Mesenchymal stem cell (in vitro differentiated cells and primary cell): ENCODE measurements at regions not wholly inside any gene's neighbourhood (a gene's known extent, or its start where the extent isn't known, plus 50 kb on each side); places are given as distances from the start of the nearest gene placed in this dataset.
"Not testable (repeated sequence)": the region's sequence is repeated elsewhere in the genome, so short reads cannot be mapped to it uniquely, and the experiment has no call there.

Experiments
- DNase-seq: peaks from one replicate; pipeline ENCODE4 v3.0.0-alpha.2; 2013
- H2AFZ ChIP-seq: one replicate; pipeline ENCODE4 v1.6.1; 2013; ENCODE audit warnings: low read depth, mild to moderate bottlenecking, control low read depth, inconsistent platforms, low read length, moderate library complexity
- H2AK5ac ChIP-seq: 2 replicates; pipeline ENCODE4 v1.6.1; 2013; ENCODE audit warnings: low read length, moderate library complexity, mild to moderate bottlenecking, inconsistent platforms; ENCODE audit not compliant: severe bottlenecking
- H2BK120ac ChIP-seq: one replicate; pipeline ENCODE4 v1.6.1; 2013; ENCODE audit warnings: low read depth, mild to moderate bottlenecking, inconsistent platforms, low read length, moderate library complexity
- H2BK12ac ChIP-seq, 2 experiments: one replicate each; pipeline ENCODE4 v1.6.1; 2013; ENCODE audit warnings: inconsistent platforms in 2 of 2, low read length in 2 of 2, mild to moderate bottlenecking in 2 of 2, moderate library complexity in 2 of 2, control low read depth in 1 of 2
- H2BK15ac ChIP-seq: one replicate; pipeline ENCODE4 v1.6.1; 2013; ENCODE audit warnings: mild to moderate bottlenecking, low read depth, inconsistent platforms; ENCODE audit not compliant: poor library complexity, severe bottlenecking
- H2BK5ac ChIP-seq: 2 replicates; pipeline ENCODE4 v1.6.1; 2013; ENCODE audit warnings: low read depth, mild to moderate bottlenecking, low read length, control low read depth, inconsistent platforms; ENCODE audit not compliant: poor library complexity, severe bottlenecking
- H3K14ac ChIP-seq, 2 experiments: one replicate each; pipeline ENCODE4 v1.6.1; 2013; ENCODE audit warnings: inconsistent platforms in 2 of 2, low read length in 2 of 2, control low read depth in 1 of 2, mild to moderate bottlenecking in 1 of 2, moderate library complexity in 1 of 2
- H3K18ac ChIP-seq, 2 experiments: one replicate each; pipeline ENCODE4 v1.6.1; 2013; ENCODE audit warnings: inconsistent platforms in 2 of 2, low read length in 2 of 2, control low read depth in 1 of 2, low read depth in 1 of 2, mild to moderate bottlenecking in 1 of 2
- H3K23ac ChIP-seq, 2 experiments: one replicate each; pipeline ENCODE4 v1.6.1; 2013; ENCODE audit warnings: inconsistent platforms in 2 of 2, low read length in 2 of 2, mild to moderate bottlenecking in 2 of 2, moderate library complexity in 2 of 2, control low read depth in 1 of 2
- H3K27ac ChIP-seq: 2 replicates; pipeline ENCODE4 v1.5.1; 2013; ENCODE audit warnings: mild to moderate bottlenecking, moderate library complexity, low read length, control low read depth, inconsistent platforms; ENCODE audit not compliant: poor library complexity, severe bottlenecking
- H3K27me3 ChIP-seq, 2 experiments: 2 replicates each; pipeline versions ENCODE4 v1.6.1 to v1.7.0; 2013; ENCODE audit warnings: low read length in 2 of 2, mild to moderate bottlenecking in 2 of 2, moderate library complexity in 2 of 2, control low read depth in 1 of 2, inconsistent platforms in 1 of 2; ENCODE audit not compliant: control insufficient read depth in 1 of 2, insufficient read depth in 1 of 2
- H3K36me3 ChIP-seq, 2 experiments: 2 replicates each; pipeline versions ENCODE4 v1.6.1 to v1.7.0; 2013; ENCODE audit warnings: low read length in 2 of 2, control low read depth in 1 of 2, inconsistent platforms in 1 of 2, low read depth in 1 of 2, mild to moderate bottlenecking in 1 of 2; ENCODE audit not compliant: insufficient read depth in 2 of 2, control insufficient read depth in 1 of 2
- H3K4ac ChIP-seq, 2 experiments: one replicate each; pipeline ENCODE4 v1.6.1; 2013; ENCODE audit warnings: inconsistent platforms in 2 of 2, low read length in 2 of 2, mild to moderate bottlenecking in 2 of 2, moderate library complexity in 2 of 2, control low read depth in 1 of 2, low read depth in 1 of 2
- H3K4me1 ChIP-seq: 2 replicates; pipeline ENCODE4 v1.6.1; 2013; ENCODE audit warnings: low read depth, low read length, control low read depth; ENCODE audit not compliant: control insufficient read depth, insufficient read depth
- H3K4me2 ChIP-seq: 2 replicates; pipeline ENCODE4 v1.6.1; 2013; ENCODE audit warnings: low read length, mild to moderate bottlenecking, inconsistent platforms; ENCODE audit not compliant: poor library complexity, severe bottlenecking
- H3K4me3 ChIP-seq, 2 experiments: 2 replicates each; pipeline versions ENCODE4 v1.5.1 to v1.7.0; 2013; ENCODE audit warnings: low read length in 2 of 2, mild to moderate bottlenecking in 2 of 2, control low read depth in 1 of 2, low read depth in 1 of 2; ENCODE audit not compliant: insufficient read depth in 1 of 2
- H3K79me1 ChIP-seq: replicated peaks from 2 replicates; pipeline ENCODE4 v1.6.1; 2013; ENCODE audit warnings: mild to moderate bottlenecking, control low read depth, low read length, inconsistent platforms; ENCODE audit not compliant: poor library complexity, severe bottlenecking
- H3K9ac ChIP-seq: 2 replicates; pipeline ENCODE4 v1.7.0; 2013; ENCODE audit warnings: mild to moderate bottlenecking, low read length, moderate library complexity
- H3K9me3 ChIP-seq: 2 replicates; pipeline ENCODE4 v1.7.0; 2013; ENCODE audit warnings: mild to moderate bottlenecking, low read length; ENCODE audit not compliant: control insufficient read depth
- H4K8ac ChIP-seq: one replicate; pipeline ENCODE4 v1.6.1; 2013; ENCODE audit warnings: inconsistent platforms, mild to moderate bottlenecking, low read length, moderate library complexity
- H4K91ac ChIP-seq: one replicate; pipeline ENCODE4 v1.6.1; 2013; ENCODE audit warnings: mild to moderate bottlenecking, low read length, inconsistent platforms
- WGBS: methylation state at CpG from one replicate; pipeline ENCODE4 v1.1.7; 2013; ENCODE audit warnings: mixed read lengths; 5-methylcytosine and 5-hydroxymethylcytosine counted together

DNA sequence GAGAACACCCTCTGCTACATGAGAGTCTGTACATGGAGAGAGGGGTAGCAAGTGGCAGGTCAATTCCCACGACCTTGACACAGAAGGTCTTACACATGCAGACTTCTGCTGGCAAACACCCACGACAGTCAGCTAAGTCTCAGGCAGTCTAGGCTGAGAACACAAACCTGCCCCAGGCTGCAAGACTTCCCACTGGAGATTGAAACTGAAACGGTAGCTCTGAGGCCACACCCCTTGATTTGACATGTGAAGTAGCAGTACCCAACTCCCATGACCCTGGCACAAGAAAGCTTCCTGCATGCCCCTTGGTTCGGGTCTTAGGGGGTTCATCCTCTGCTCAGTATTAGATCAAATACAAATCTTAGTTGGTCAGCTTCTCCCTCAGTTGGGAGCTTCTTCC is 420.8 kb upstream of the NDN start:
- 37% methylated on average over 3 of the region's 4 CpGs for WGBS
- H3K4me1 ChIP-seq = not testable (repeated sequence)

GRCh38 chr15:24108349-24108748 is 421.2 kb upstream of the NDN start:
- not testable (repeated sequence) for H2BK12ac ChIP-seq, H3K18ac ChIP-seq, H2BK120ac ChIP-seq, H3K9me3 ChIP-seq, H2BK5ac ChIP-seq, H4K91ac ChIP-seq, H2BK15ac ChIP-seq, H2AFZ ChIP-seq, H3K4me2 ChIP-seq, H3K9ac ChIP-seq, H3K14ac ChIP-seq, H3K36me3 ChIP-seq, H3K27ac ChIP-seq, H3K4ac ChIP-seq, H3K23ac ChIP-seq, H3K4me3 ChIP-seq, H3K27me3 ChIP-seq, H3K4me1 ChIP-seq, H4K8ac ChIP-seq, H3K79me1 ChIP-seq, DNase-seq, H2AK5ac ChIP-seq
- WGBS = 57% methylated on average over 3 of the region's 3 CpGs

More for the DNA sequence above, 420.8 kb upstream of the NDN start:
- not testable (repeated sequence) for H3K23ac ChIP-seq, DNase-seq, H4K8ac ChIP-seq, H3K27ac ChIP-seq, H3K9ac ChIP-seq, H3K14ac ChIP-seq, H2AFZ ChIP-seq, H3K4me3 ChIP-seq, H3K18ac ChIP-seq, H2AK5ac ChIP-seq, H4K91ac ChIP-seq, H2BK15ac ChIP-seq, H3K36me3 ChIP-seq, H3K4me2 ChIP-seq, H3K4ac ChIP-seq, H3K9me3 ChIP-seq, H3K27me3 ChIP-seq, H3K79me1 ChIP-seq, H2BK5ac ChIP-seq, H2BK12ac ChIP-seq, H2BK120ac ChIP-seq

- not testable (repeated sequence) for DNase-seq, H3K23ac ChIP-seq, H2BK12ac ChIP-seq, H2AFZ ChIP-seq, H3K18ac ChIP-seq, H4K8ac ChIP-seq, H2BK5ac ChIP-seq, H3K9ac ChIP-seq, H3K27me3 ChIP-seq, H3K27ac ChIP-seq, H3K4me2 ChIP-seq, H2BK120ac ChIP-seq, H3K9me3 ChIP-seq, H3K4ac ChIP-seq, H4K91ac ChIP-seq, H2BK15ac ChIP-seq, H3K14ac ChIP-seq, H3K79me1 ChIP-seq, H3K36me3 ChIP-seq, H3K4me3 ChIP-seq, H3K4me1 ChIP-seq, H2AK5ac ChIP-seq
- 72% methylated on average over 7 of the region's 8 CpGs for WGBS
Observed at GRCh38 chr15:24139622-24140021, 452.5 kb upstream of the NDN start.

GRCh38 chr15:24145070-24145469 is 458.0 kb upstream of the NDN start:
- H3K27me3 ChIP-seq, H3K4me1 ChIP-seq, DNase-seq, H2BK120ac ChIP-seq, H3K27ac ChIP-seq, H3K14ac ChIP-seq, H2BK15ac ChIP-seq, H3K79me1 ChIP-seq, H3K4me2 ChIP-seq, H3K4ac ChIP-seq, H3K18ac ChIP-seq, H3K9me3 ChIP-seq, H4K8ac ChIP-seq, H3K4me3 ChIP-seq, H2AK5ac ChIP-seq, H4K91ac ChIP-seq, H2BK5ac ChIP-seq, H3K36me3 ChIP-seq, H3K9ac ChIP-seq, H2BK12ac ChIP-seq, H3K23ac ChIP-seq, H2AFZ ChIP-seq: not testable (repeated sequence)
- WGBS = 76% methylated on average over 7 of the region's 8 CpGs
